OCI-LY7 (cell line): ENCODE measurements at regions not wholly inside any gene's neighbourhood (a gene's known extent, or its start where the extent isn't known, plus 50 kb on each side); places are given as distances from the start of the nearest gene placed in this dataset.

ENCODE experiments used
- EZH2phosphoT487 ChIP-seq: fragments of 200-600 bp; sonication (generic); IDR thresholded peaks from 2 replicates; pipeline ENCODE4 v1.6.1; 2018; ENCODE audit warnings: low read depth, borderline replicate concordance, mild to moderate bottlenecking, mixed run types, antibody characterized with exemption, low read length, moderate library complexity, mixed read lengths
- TF ChIP-seq, protein P1 (sequence below): fragments of 200-600 bp; sonication (generic); conservative IDR thresholded peaks from 2 replicates; pipeline ENCODE4 v1.5.1; 2014; ENCODE audit warnings: mild to moderate bottlenecking, antibody characterized with exemption, low read length, moderate library complexity, mixed read lengths

DNA sequence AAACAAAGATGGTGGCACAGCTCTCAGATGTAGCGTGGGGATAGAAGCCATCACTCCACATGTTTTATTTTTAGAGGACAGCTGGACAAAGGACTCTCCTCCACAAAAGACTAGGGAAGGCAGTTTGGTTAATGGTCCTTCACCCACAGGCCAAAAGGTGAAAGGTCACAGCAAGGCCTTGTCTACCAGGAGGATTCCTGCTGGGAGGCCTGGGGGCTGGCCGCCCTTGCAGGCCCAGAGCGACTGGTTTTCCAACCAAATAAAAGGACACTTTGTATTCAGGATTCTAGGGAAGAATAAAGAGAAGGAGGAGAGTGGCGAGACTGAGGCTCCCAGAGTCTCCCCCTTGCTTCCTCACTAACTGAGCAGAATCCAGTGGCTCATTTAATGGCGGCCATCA lies 94.3 kb downstream of the AXIN2 start:
- no peak for TF ChIP-seq EZH2phosphoT487
- TF ChIP-seq, protein P1, sequence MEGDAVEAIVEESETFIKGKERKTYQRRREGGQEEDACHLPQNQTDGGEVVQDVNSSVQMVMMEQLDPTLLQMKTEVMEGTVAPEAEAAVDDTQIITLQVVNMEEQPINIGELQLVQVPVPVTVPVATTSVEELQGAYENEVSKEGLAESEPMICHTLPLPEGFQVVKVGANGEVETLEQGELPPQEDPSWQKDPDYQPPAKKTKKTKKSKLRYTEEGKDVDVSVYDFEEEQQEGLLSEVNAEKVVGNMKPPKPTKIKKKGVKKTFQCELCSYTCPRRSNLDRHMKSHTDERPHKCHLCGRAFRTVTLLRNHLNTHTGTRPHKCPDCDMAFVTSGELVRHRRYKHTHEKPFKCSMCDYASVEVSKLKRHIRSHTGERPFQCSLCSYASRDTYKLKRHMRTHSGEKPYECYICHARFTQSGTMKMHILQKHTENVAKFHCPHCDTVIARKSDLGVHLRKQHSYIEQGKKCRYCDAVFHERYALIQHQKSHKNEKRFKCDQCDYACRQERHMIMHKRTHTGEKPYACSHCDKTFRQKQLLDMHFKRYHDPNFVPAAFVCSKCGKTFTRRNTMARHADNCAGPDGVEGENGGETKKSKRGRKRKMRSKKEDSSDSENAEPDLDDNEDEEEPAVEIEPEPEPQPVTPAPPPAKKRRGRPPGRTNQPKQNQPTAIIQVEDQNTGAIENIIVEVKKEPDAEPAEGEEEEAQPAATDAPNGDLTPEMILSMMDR: no peak
